Caco-2 (cell line): ENCODE measurements at regions not wholly inside any gene's neighbourhood (a gene's known extent, or its start where the extent isn't known, plus 50 kb on each side); places are given as distances from the start of the nearest gene placed in this dataset.

Source experiments
- BruUV-seq: library from RNA; stranded (reverse); fragments of 400-500 nt; replicated peaks from 2 replicates; lab custom pipeline; 2021; lab: Mats Ljungman, UMichigan
- CTCF ChIA-PET: fragments of 300-600 bp; sonication (Branson Sonifier 250); formaldehyde crosslinking; loops from one replicate; lab custom pipeline; 2022; ENCODE audit warnings: antibody characterized with exemption; lab: Charles Lee
- POLR2A ChIA-PET: fragments of 300-600 bp; sonication (Branson Sonifier 250); formaldehyde crosslinking; loops from one replicate; lab custom pipeline; 2022; ENCODE audit warnings: antibody characterized with exemption; lab: Charles Lee
- DNase-seq, 2 experiments: peaks; one replicate each; pipeline versions ENCODE4 v3.0.0 to v3.0.0-alpha.2; 2020 to 2022
- H3K27me3 ChIP-seq: replicated peaks from 2 replicates; pipeline ENCODE4 v1.6.0; 2011; ENCODE audit warnings: low read length; ENCODE audit not compliant: control insufficient read depth, insufficient read depth
- H3K36me3 ChIP-seq: 2 replicates; pipeline ENCODE4 v1.5.1; 2011; ENCODE audit warnings: low read length; ENCODE audit not compliant: control insufficient read depth, insufficient read depth
- H3K4me1 ChIP-seq: fragments of 250-450 bp; sonication (Bioruptor Pico); 2 replicates; pipeline ENCODE4 v1.5.1; 2020; ENCODE audit warnings: mild to moderate bottlenecking
- H3K4me3 ChIP-seq: 2 replicates; pipeline ENCODE4 v1.5.1; 2011; ENCODE audit warnings: low read depth, mild to moderate bottlenecking, control low read depth, low read length
- H3K9me3 ChIP-seq: fragments of 250-450 bp; sonication (Bioruptor Pico); 2 replicates; pipeline ENCODE4 v1.5.1; 2020; ENCODE audit warnings: mild to moderate bottlenecking, moderate library complexity
- H3K27ac Mint-ChIP-seq: one replicate; pipeline ENCODE4 v1.8.0; 2022; ENCODE audit warnings: mixed read lengths; ENCODE audit not compliant: unreplicated experiment
- H3K27me3 Mint-ChIP-seq: one replicate; pipeline ENCODE4 v1.8.0; 2022; ENCODE audit warnings: mixed read lengths; ENCODE audit not compliant: insufficient read depth, unreplicated experiment
- H3K36me3 Mint-ChIP-seq: one replicate; pipeline ENCODE4 v1.8.0; 2022; ENCODE audit warnings: mild to moderate bottlenecking, mixed read lengths; ENCODE audit not compliant: insufficient read depth, unreplicated experiment
- H3K4me1 Mint-ChIP-seq: one replicate; pipeline ENCODE4 v1.8.0; 2022; ENCODE audit warnings: low read depth, mixed read lengths; ENCODE audit not compliant: unreplicated experiment
- H3K4me3 Mint-ChIP-seq: one replicate; pipeline ENCODE4 v1.8.0; 2022; ENCODE audit warnings: mild to moderate bottlenecking, moderate library complexity, mixed read lengths; ENCODE audit not compliant: unreplicated experiment
- H3K9me3 Mint-ChIP-seq: one replicate; pipeline ENCODE4 v1.8.0; 2022; ENCODE audit warnings: mixed read lengths; ENCODE audit not compliant: unreplicated experiment
- intact Hi-C: fragments of 100-400 bp; cut with micrococcal nuclease; formaldehyde crosslinking; loops from one replicate; pipeline ENCODE4 v1.10.0; 2022; ENCODE audit not compliant: unreplicated experiment
- TF ChIP-seq, protein P1 (sequence below), 2 experiments: fragments of 200-600 bp in 1 of 2; IDR thresholded peaks; 1 replicate in 1 of 2; 2 replicates in 1 of 2; pipeline versions ENCODE4 v1.5.1 to v1.8.0; 2011 to 2022; ENCODE audit warnings: antibody characterized with exemption in 1 of 2, control low read depth in 1 of 2, inconsistent platforms in 1 of 2, low read depth in 1 of 2, low read length in 1 of 2, mild to moderate bottlenecking in 1 of 2, moderate library complexity in 1 of 2; ENCODE audit not compliant: insufficient read depth in 1 of 2, severe bottlenecking in 1 of 2, unreplicated experiment in 1 of 2

DNA sequence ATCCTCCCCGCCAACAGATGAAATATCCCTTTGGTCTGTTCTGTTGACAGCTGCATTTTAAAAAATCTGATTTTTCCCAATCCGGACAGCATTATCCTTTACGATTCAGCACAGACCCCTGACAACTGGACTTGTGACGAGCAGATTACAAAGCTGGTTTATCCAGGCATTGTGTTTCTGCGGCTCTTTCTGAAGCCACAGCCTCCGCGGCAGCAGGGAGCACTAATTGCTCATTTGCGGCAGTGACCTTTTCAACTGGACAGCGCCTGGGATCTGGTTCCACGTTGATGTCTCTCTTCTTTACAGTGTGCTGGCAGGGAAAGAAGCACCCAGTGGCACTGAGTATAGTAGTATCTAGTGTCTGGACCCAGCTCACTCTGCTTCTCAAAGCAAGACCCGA lies 351.2 kb downstream of the ZNF608 start:
- DNase-seq = no peak
- no peak overlapping the region for H3K4me3 ChIP-seq
- H3K4me1 ChIP-seq = no peaks in the 10 kb centered on the region
- intact Hi-C loops = no loop called here
- H3K27me3 Mint-ChIP-seq = no peaks in the 10 kb centered on the region
- H3K9me3 Mint-ChIP-seq = peaks cover 18% of the 10 kb centered on the region
- TF ChIP-seq, protein P1, sequence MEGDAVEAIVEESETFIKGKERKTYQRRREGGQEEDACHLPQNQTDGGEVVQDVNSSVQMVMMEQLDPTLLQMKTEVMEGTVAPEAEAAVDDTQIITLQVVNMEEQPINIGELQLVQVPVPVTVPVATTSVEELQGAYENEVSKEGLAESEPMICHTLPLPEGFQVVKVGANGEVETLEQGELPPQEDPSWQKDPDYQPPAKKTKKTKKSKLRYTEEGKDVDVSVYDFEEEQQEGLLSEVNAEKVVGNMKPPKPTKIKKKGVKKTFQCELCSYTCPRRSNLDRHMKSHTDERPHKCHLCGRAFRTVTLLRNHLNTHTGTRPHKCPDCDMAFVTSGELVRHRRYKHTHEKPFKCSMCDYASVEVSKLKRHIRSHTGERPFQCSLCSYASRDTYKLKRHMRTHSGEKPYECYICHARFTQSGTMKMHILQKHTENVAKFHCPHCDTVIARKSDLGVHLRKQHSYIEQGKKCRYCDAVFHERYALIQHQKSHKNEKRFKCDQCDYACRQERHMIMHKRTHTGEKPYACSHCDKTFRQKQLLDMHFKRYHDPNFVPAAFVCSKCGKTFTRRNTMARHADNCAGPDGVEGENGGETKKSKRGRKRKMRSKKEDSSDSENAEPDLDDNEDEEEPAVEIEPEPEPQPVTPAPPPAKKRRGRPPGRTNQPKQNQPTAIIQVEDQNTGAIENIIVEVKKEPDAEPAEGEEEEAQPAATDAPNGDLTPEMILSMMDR (IDR thresholded peaks at IDR 0.05; ENCODE audit: insufficient read depth in 1 of 2, low read depth in 1 of 2, low read length in 1 of 2, severe bottlenecking in 1 of 2, unreplicated experiment in 1 of 2) = no peak
- H3K27ac Mint-ChIP-seq = no peak overlapping the region
- H3K4me3 Mint-ChIP-seq = no peak overlapping the region
- no peaks in the 10 kb centered on the region for H3K36me3 Mint-ChIP-seq
- no peaks in the 10 kb centered on the region for H3K36me3 ChIP-seq
- no peaks in the 10 kb centered on the region for H3K27me3 ChIP-seq
- BruUV-seq = no TSS peak
- H3K9me3 ChIP-seq = peaks cover 4% of the 10 kb centered on the region
- ChIA-PET CTCF (no interaction called here), POLR2A (no interaction called here)
- no peaks in the 10 kb centered on the region for H3K4me1 Mint-ChIP-seq

GRCh38 chr5:124394700-124395245 lies 351.7 kb downstream of the ZNF608 start:
- Mint-ChIP-seq H3K27ac (no peak overlapping the region), H3K9me3 (peaks cover 23% of the 10 kb centered on the region), H3K36me3 (no peaks in the 10 kb centered on the region), H3K4me3 (no peak overlapping the region), H3K27me3 (no peaks in the 10 kb centered on the region), H3K4me1 (no peaks in the 10 kb centered on the region)
- BruUV-seq = no TSS peak
- POLR2A ChIA-PET = no interaction called here
- Histone ChIP-seq H3K4me1 (no peaks in the 10 kb centered on the region), H3K36me3 (no peaks in the 10 kb centered on the region), H3K27me3 (no peaks in the 10 kb centered on the region), H3K4me3 (no peak overlapping the region), H3K9me3 (peaks cover 10% of the 10 kb centered on the region)
- CTCF ChIA-PET = no interaction called here
- DNase-seq = no peak
- TF ChIP-seq, protein P1 (IDR thresholded peaks at IDR 0.05; ENCODE audit: insufficient read depth in 1 of 2, low read depth in 1 of 2, low read length in 1 of 2, severe bottlenecking in 1 of 2, unreplicated experiment in 1 of 2) = no peak
- intact Hi-C loops = no loop called here

DNA sequence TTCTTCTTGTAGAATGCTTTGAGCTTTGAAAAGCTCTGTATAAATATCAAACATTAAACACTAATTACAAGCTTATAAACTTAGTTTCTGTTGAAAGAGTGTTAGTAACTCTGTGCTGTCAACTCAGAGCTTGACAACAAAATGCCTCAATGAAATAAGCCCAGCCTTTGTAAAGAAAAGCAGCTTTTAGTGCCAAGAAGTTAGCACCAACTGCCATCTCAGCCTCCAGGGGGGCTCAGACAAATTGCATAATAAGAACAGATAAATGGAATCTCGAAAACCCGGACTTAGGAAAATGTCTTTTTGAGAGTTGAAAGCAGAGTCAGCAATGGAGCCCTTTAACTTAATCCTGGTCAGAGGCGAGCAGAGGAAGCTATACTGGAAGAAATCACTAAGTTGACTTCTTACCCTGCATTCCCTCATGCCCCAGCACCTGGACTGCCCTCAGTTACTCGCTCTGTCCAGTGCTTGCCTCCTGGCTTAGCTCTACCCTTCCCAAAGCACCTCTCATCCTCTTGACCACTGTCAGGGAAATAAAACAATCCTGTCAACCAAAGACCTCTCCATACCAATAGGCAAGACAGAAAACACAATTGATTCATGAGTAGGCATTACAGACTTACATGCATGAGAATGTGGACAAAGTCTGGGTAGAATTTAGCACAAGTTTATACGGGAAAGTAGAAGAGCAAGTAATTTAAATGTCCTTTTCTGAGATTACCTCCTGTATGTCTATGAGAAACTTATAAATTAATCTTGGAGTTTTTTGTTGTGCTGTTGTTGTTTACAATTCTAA lies 352.7 kb downstream of the ZNF608 start:
- TF ChIP-seq, protein P1 (IDR thresholded peaks at IDR 0.05; ENCODE audit: insufficient read depth in 1 of 2, low read depth in 1 of 2, low read length in 1 of 2, severe bottlenecking in 1 of 2, unreplicated experiment in 1 of 2) = no peak
- Mint-ChIP-seq H3K4me1 (no peaks in the 10 kb centered on the region), H3K36me3 (no peaks in the 10 kb centered on the region), H3K27ac (no peak overlapping the region), H3K9me3 (peaks cover 29% of the 10 kb centered on the region), H3K4me3 (no peak overlapping the region), H3K27me3 (no peaks in the 10 kb centered on the region)
- intact Hi-C loops = no loop called here
- ChIA-PET POLR2A (no interaction called here), CTCF (no interaction called here)
- Histone ChIP-seq H3K4me1 (no peaks in the 10 kb centered on the region), H3K36me3 (no peaks in the 10 kb centered on the region), H3K27me3 (no peaks in the 10 kb centered on the region), H3K9me3 (peaks cover 10% of the 10 kb centered on the region), H3K4me3 (no peak overlapping the region)
- BruUV-seq = no TSS peak
- DNase-seq = no peak
